Panc1 (cell line): ENCODE measurements at regions not wholly inside any gene's neighbourhood (a gene's known extent, or its start where the extent isn't known, plus 50 kb on each side); places are given as distances from the start of the nearest gene placed in this dataset.

ENCODE experiments used
- CTCF ChIP-seq: fragments of 450-650 bp; IDR thresholded peaks from 2 replicates; pipeline ENCODE4 v1.5.1; 2017; ENCODE audit warnings: mild to moderate bottlenecking
- POLR2AphosphoS5 ChIP-seq: IDR thresholded peaks from 2 replicates; pipeline ENCODE4 v1.6.1; 2012; ENCODE audit warnings: mild to moderate bottlenecking, low read depth, low read length, moderate library complexity
- SIN3A ChIP-seq: IDR thresholded peaks from 2 replicates; pipeline ENCODE4 v1.6.1; 2012; ENCODE audit warnings: low read depth, mild to moderate bottlenecking, low read length, moderate library complexity, borderline replicate concordance; ENCODE audit not compliant: insufficient read depth
- TF ChIP-seq, protein P1 (sequence below), 2 experiments: IDR thresholded peaks; 2 replicates each; pipeline ENCODE4 v1.6.1; 2011 to 2012; ENCODE audit warnings: low read depth in 2 of 2, control low read depth in 1 of 2, low read length in 1 of 2, mild to moderate bottlenecking in 1 of 2, moderate library complexity in 1 of 2; ENCODE audit not compliant: insufficient read depth in 1 of 2

DNA sequence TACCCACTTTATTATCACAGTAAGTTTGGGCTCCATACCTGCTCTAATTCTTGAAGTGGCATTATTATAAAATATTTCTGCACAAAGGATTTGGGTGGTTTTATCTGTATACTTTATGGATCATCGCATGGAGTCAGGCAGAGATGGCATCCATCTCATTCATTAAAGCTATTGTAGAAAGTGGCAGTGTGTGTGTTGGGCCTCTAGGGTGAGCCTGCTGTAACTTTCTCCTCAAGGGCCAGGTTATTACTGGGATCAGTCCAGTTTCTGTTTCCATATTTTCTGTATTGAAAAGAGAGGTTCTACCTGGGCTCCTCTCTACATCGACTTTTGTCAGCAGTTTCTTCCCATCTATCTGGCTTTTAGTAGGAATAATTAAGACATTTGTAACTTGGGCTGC is 511.1 kb downstream of the MMUT start:
- no peak for TF ChIP-seq POLR2AphosphoS5
- TF ChIP-seq SIN3A: no peak
- TF ChIP-seq CTCF: no peak
- TF ChIP-seq, protein P1, sequence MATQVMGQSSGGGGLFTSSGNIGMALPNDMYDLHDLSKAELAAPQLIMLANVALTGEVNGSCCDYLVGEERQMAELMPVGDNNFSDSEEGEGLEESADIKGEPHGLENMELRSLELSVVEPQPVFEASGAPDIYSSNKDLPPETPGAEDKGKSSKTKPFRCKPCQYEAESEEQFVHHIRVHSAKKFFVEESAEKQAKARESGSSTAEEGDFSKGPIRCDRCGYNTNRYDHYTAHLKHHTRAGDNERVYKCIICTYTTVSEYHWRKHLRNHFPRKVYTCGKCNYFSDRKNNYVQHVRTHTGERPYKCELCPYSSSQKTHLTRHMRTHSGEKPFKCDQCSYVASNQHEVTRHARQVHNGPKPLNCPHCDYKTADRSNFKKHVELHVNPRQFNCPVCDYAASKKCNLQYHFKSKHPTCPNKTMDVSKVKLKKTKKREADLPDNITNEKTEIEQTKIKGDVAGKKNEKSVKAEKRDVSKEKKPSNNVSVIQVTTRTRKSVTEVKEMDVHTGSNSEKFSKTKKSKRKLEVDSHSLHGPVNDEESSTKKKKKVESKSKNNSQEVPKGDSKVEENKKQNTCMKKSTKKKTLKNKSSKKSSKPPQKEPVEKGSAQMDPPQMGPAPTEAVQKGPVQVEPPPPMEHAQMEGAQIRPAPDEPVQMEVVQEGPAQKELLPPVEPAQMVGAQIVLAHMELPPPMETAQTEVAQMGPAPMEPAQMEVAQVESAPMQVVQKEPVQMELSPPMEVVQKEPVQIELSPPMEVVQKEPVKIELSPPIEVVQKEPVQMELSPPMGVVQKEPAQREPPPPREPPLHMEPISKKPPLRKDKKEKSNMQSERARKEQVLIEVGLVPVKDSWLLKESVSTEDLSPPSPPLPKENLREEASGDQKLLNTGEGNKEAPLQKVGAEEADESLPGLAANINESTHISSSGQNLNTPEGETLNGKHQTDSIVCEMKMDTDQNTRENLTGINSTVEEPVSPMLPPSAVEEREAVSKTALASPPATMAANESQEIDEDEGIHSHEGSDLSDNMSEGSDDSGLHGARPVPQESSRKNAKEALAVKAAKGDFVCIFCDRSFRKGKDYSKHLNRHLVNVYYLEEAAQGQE (IDR thresholded peaks at IDR 0.05; ENCODE audit: insufficient read depth in 1 of 2, low read depth in 2 of 2, low read length in 1 of 2): no peak
